ENCODE measurements at regions not wholly inside any gene's neighbourhood (a gene's known extent, or its start where the extent isn't known, plus 50 kb on each side); places are given as distances from the start of the nearest gene placed in this dataset.

DNA sequence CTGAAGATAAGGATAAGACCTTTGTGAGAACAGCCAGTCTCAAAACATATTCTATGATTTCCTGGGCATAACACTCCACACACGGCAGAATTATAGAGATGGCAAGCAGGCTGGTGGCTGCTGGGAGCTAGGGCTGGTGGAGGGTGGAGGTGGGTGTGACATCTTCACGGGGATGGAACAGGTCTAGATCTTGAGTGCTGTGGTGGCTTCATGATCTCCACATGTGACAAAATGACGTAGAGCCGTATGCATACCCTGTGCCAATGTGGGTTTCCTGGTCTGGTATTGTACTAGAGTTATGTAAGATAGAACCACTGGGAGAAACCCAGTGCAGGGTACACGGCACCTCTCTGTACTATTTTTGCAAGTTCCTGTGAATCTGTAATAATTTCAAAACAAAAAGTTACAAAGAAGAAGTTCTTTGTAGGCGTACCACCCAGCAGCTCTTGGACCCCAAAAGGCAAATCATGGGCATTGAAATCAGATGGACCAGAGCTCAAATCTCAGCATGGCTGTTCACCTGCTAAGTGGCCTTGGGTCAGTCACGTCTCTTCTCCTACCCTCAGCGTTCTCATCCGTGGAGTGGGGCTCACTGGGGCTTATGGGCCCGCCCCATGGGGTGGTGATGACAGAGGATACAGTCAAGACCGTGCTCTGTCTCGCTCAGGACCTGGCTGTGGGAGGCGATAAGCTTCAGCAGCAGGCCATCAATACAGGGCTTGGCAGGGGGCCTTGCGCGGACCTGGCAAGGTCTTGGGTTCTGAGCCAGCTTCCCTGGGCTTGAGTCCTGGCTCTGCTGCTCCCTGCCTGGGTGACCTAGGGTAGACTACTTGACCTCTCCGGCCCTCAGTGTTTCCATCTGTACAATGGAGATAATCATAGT, 74.7 kb upstream of the UNC5A start:
- intact Hi-C loops (cut with micrococcal nuclease; ENCODE audit: unreplicated experiment): no loop called here
- BruUV-seq (replicated peaks): no TSS peak
- H3K36me3 ChIP-seq (ENCODE audit: control insufficient read depth, insufficient read depth, low read length): no peaks in the 10 kb centered on the region
- in situ Hi-C loops (cut with HindIII; ENCODE audit: low pct_unique_long_range_greater_than_20kb, low sequenced_read_pairs): no loop called here
- H3K27ac ChIP-seq (ENCODE audit: low read length): no peak overlapping the region
- H3K27me3 ChIP-seq (ENCODE audit: control insufficient read depth, insufficient read depth, low read length): peaks cover 5% of the 10 kb centered on the region
- H3K4me3 ChIP-seq (ENCODE audit: low read depth in 2 of 2, low read length in 2 of 2): no peak overlapping the region
- H3K4me1 ChIP-seq (ENCODE audit: control insufficient read depth, insufficient read depth, low read length): no peaks in the 10 kb centered on the region
- no peak for TF ChIP-seq SIN3A (IDR thresholded peaks at IDR 0.05; ENCODE audit: borderline replicate concordance, insufficient read depth, low read depth, low read length)
- no peak for TF ChIP-seq TCF7L2 (IDR thresholded peaks at IDR 0.05; ENCODE audit: low read depth, low read length)
- TF ChIP-seq, protein P1, sequence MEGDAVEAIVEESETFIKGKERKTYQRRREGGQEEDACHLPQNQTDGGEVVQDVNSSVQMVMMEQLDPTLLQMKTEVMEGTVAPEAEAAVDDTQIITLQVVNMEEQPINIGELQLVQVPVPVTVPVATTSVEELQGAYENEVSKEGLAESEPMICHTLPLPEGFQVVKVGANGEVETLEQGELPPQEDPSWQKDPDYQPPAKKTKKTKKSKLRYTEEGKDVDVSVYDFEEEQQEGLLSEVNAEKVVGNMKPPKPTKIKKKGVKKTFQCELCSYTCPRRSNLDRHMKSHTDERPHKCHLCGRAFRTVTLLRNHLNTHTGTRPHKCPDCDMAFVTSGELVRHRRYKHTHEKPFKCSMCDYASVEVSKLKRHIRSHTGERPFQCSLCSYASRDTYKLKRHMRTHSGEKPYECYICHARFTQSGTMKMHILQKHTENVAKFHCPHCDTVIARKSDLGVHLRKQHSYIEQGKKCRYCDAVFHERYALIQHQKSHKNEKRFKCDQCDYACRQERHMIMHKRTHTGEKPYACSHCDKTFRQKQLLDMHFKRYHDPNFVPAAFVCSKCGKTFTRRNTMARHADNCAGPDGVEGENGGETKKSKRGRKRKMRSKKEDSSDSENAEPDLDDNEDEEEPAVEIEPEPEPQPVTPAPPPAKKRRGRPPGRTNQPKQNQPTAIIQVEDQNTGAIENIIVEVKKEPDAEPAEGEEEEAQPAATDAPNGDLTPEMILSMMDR (IDR thresholded peaks at IDR 0.05): no peak
- no peak for TF ChIP-seq POLR2AphosphoS5 (IDR thresholded peaks at IDR 0.05; ENCODE audit: low read depth, low read length)
- ChIA-PET CTCF (no interaction called here), POLR2A (no interaction called here)
- DNase-seq (ENCODE audit: low read depth, low spot score) (no peak), ATAC-seq (no peak)
- H3K9me3 ChIP-seq (ENCODE audit: control insufficient read depth, insufficient read depth, low read depth, low read length): no peaks in the 10 kb centered on the region

DNA sequence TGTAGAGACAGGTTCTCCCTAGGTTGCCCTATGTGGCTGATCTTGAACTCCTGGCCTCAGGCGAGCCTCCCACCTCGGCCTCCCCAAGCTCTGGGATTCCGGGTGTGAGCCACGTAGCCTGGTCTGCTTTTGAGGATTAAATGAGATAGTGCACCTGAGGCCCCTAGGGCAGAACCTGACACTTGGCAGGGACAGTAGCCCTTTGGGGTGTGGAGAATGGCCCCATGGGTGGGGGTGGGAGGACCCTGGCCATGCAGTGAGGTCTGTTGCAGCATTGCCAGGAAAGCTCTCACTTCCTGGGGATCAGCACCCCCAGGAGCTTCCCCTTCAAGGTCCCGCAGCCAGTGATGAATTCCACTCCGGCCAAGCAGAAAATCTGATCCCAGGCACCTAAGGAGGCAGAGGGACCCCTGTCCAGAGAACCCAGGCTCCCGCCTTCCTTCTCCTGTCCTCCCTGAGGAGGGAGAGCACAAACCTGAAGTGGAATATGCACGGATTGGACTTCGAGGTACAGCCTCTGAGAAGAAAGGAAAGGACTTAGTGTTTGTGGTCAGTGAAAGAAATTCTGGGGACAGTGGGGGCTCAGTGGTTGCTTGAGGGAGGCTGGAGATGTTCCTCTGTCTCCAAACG, 73.9 kb upstream of the UNC5A start:
- no peak for DNase-seq (ENCODE audit: low read depth, low spot score)
- TF ChIP-seq POLR2AphosphoS5 (IDR thresholded peaks at IDR 0.05; ENCODE audit: low read depth, low read length) (no peak), TCF7L2 (IDR thresholded peaks at IDR 0.05; ENCODE audit: low read depth, low read length) (no peak), SIN3A (IDR thresholded peaks at IDR 0.05; ENCODE audit: borderline replicate concordance, insufficient read depth, low read depth, low read length) (no peak)
- TF ChIP-seq, protein P1 (IDR thresholded peaks at IDR 0.05): no peak
- TF ChIP-seq, protein P2, sequence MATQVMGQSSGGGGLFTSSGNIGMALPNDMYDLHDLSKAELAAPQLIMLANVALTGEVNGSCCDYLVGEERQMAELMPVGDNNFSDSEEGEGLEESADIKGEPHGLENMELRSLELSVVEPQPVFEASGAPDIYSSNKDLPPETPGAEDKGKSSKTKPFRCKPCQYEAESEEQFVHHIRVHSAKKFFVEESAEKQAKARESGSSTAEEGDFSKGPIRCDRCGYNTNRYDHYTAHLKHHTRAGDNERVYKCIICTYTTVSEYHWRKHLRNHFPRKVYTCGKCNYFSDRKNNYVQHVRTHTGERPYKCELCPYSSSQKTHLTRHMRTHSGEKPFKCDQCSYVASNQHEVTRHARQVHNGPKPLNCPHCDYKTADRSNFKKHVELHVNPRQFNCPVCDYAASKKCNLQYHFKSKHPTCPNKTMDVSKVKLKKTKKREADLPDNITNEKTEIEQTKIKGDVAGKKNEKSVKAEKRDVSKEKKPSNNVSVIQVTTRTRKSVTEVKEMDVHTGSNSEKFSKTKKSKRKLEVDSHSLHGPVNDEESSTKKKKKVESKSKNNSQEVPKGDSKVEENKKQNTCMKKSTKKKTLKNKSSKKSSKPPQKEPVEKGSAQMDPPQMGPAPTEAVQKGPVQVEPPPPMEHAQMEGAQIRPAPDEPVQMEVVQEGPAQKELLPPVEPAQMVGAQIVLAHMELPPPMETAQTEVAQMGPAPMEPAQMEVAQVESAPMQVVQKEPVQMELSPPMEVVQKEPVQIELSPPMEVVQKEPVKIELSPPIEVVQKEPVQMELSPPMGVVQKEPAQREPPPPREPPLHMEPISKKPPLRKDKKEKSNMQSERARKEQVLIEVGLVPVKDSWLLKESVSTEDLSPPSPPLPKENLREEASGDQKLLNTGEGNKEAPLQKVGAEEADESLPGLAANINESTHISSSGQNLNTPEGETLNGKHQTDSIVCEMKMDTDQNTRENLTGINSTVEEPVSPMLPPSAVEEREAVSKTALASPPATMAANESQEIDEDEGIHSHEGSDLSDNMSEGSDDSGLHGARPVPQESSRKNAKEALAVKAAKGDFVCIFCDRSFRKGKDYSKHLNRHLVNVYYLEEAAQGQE (IDR thresholded peaks at IDR 0.05; ENCODE audit: insufficient read depth in 1 of 2, low read depth in 2 of 2, low read length in 1 of 2): no peak
- intact Hi-C loops (cut with micrococcal nuclease; ENCODE audit: unreplicated experiment) (no loop called here), in situ Hi-C loops (cut with HindIII; ENCODE audit: low pct_unique_long_range_greater_than_20kb, low sequenced_read_pairs) (no loop called here)
- H3K27me3 ChIP-seq (ENCODE audit: control insufficient read depth, insufficient read depth, low read length): peaks cover 3% of the 10 kb centered on the region
- no peak overlapping the region for H3K4me3 ChIP-seq (ENCODE audit: low read depth in 2 of 2, low read length in 2 of 2)
- no TSS peak for BruUV-seq (replicated peaks)
- CTCF ChIA-PET: no interaction called here
- ATAC-seq: no peak
- H3K27ac ChIP-seq (ENCODE audit: low read length): no peak overlapping the region
- H3K36me3 ChIP-seq (ENCODE audit: control insufficient read depth, insufficient read depth, low read length): no peaks in the 10 kb centered on the region
- POLR2A ChIA-PET: no interaction called here
- H3K4me1 ChIP-seq (ENCODE audit: control insufficient read depth, insufficient read depth, low read length): no peaks in the 10 kb centered on the region
- no peaks in the 10 kb centered on the region for H3K9me3 ChIP-seq (ENCODE audit: control insufficient read depth, insufficient read depth, low read depth, low read length)
